Stimulated activated CD8-positive, alpha-beta memory T cell treated with anti-CD3 and anti-CD28 coated beads, Interleukin-7, amount 100 ng/mL, for 4 hours (primary cell): ENCODE measurements at regions not wholly inside any gene's neighbourhood (a gene's known extent, or its start where the extent isn't known, plus 50 kb on each side); places are given as distances from the start of the nearest gene placed in this dataset.
A peak's percentile ranks its signal among the peaks of the same experiment; 100 is the strongest.
"Not testable (repeated sequence)": the region's sequence is repeated elsewhere in the genome, so short reads cannot be mapped to it uniquely, and the experiment has no call there.

Source experiments
- DNase-seq, 2 donors: peaks; one replicate each; pipeline ENCODE4 v3.0.0-alpha.2; 2020; ENCODE audit warnings: low read depth in 2 of 2

- DNase-seq, result no peak
Measured at GRCh38 chr3:8001712-8002111, 499.9 kb upstream of the LMCD1 start.

DNA sequence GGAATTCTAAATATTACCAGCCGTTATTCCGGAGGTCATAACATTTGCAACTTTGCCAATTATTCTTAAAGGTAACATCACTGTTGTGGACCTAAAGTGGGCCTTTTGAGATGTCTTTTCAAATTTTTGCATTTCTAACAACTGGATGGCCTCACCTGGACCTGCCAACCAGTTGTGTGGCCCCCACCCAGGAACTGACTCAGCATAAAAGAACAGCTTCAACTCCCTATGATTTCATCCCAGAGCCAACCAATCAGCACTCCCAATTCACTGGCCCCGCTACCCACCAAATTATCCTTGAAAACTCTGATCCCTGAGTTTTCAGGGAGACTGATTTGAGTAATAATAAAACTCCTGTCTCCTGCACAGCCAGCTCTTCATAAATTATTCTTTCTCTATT is 489.7 kb upstream of the LMCD1 start:
- DNase-seq, result no peak

- no peak for DNase-seq
Measured at GRCh38 chr3:8020047-8020841, 481.4 kb upstream of the LMCD1 start.

DNA sequence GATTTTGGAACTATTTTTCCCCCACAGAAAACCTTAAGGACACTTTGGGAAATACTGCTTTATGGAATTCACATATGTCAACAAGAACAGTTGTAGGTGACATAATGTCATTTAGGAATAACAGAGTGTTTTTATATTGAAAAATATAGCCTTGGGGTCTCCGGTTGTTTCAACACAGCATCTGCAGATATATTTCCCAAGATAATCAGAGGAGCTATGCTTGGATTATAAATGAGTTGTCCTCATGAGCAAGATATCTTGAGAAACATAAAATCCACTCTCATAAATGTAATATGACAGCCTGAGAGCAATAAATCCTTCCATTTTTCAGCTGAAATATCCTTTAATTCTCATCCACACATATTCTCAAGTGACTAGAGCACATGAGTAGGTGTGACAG is 473.7 kb upstream of the LMCD1 start:
- no peak for DNase-seq

DNA sequence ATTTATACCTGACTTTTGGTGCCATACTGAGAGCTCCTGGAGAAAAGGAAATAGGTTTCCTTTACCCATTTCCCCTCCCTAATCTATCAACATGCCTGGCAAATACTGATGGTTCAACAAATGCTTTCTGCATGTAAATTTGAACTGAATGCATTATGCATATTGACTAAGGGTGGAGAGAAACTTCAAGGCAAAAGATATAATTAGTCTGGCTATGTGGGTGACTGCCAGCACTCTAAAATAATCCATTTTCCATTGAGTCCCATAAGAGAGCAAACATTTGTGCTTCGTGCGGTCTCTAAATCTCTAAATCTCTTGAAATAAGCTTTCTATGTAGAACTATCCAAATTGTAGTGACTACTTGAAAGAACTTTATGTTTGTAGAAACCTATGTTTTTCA is 451.3 kb upstream of the LMCD1 start:
- no peak for DNase-seq

DNA sequence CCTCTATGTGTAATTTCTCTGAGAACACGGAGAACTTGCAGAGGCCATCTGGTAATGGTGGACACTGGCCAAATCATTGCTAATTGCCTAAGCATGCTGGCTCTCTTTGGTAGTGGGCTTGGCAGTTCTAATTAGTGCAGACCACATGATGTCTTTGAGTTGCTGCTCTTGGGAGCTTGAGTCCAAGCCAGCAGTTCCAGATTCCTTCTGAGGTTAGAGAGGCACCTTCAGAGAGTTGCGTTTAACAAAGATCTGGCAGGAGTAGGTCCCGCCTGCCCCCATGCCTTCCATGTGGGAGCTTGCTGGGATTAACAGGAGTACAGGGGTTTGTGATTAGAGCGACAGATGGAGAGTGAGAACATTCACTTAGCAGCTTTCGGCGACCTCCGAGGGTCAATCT is 449.0 kb upstream of the LMCD1 start:
- no peak for DNase-seq

DNA sequence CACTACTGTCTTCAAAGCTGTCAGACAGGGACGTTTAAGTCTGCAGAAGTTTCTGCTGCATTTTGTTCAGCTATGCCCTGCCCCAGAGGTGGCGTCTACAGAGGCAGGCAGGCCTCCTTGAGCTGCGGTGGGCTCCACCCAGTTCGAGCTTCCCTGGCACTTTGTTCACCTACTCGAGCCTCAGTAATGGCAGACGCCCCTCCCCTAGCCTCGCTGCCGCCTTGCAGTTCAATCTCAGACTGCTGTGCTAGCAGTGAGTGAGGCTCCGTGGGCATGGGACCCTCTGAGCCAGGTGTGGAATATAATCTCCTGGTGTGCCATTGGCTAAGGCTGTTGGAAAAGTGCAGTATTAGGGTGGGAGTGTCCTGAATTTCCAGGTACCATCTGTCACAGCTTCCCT is 433.5 kb upstream of the LMCD1 start:
- not testable (repeated sequence) for DNase-seq

- DNase-seq, result no peak
Measured at GRCh38 chr3:8069471-8069870, 432.2 kb upstream of the LMCD1 start.

- DNase-seq, result no peak
Measured at GRCh38 chr3:8070011-8070410, 431.6 kb upstream of the LMCD1 start.

DNA sequence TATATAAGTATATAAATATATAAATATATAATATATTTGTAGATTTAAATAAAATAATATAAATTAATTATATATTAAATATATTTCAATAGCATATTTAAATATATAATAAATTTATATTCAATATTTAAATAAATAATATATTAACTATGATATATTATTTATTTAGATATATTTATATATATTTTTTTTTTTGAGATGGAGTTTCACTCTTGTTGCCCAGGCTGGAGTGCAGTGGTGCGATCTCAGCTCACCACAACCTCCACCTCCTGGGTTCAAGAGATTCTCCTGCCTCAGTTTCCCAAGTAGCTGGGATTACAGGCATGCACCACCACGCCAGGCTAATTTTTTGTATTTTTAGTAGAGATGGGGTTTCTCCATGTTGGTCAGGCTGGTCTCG is 426.9 kb upstream of the LMCD1 start:
- DNase-seq, result not testable (repeated sequence)

GRCh38 chr3:8077126-8077525 is 424.5 kb upstream of the LMCD1 start:
- no peak for DNase-seq

- no peak for DNase-seq
Measured at GRCh38 chr3:8080464-8080863, 421.2 kb upstream of the LMCD1 start.

GRCh38 chr3:8085498-8085897 is 416.1 kb upstream of the LMCD1 start:
- DNase-seq, result no peak

GRCh38 chr3:8087951-8088350 is 413.7 kb upstream of the LMCD1 start:
- no peak for DNase-seq

GRCh38 chr3:8094415-8094814 is 407.2 kb upstream of the LMCD1 start:
- DNase-seq, result no peak

DNA sequence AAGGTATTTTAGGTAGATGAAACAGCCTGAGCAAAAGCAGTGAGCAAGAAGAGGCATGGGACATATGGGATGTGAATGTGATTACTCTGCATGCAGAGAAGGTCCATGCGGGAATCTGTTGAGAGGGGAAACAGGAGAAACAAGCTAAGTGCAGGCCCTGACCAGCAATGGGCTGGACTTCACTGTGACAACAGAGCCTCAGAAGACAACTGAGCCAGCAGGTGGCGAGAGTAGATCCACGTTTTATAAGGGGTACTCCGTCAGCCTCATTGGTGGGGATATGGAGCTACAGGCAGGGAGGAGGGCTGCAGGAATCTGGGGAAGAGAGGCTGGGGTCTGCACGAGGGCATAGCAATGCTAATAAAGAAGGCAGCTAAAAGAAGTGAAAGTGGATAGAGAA is 405.9 kb upstream of the LMCD1 start:
- no peak for DNase-seq

DNA sequence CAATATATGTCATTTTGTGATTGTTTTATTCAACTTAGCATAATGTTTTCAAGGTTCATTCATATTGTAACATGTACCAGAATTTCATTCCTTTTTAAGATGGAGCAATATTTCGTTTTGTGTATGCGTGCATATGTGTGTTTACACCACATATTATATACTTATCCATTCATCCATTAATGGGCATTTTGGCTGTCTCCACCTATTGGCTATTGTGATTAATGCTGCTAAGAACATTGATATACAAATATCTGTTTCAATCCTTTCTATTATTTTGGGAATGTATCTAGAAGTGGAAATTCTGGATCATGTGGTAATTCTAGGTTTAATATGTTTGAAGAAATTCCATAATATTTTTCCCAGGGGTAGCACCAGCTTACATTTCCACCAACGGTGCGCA is 403.9 kb upstream of the LMCD1 start:
- no peak for DNase-seq

GRCh38 chr3:8103954-8104353 is 397.7 kb upstream of the LMCD1 start:
- DNase-seq, result no peak

DNA sequence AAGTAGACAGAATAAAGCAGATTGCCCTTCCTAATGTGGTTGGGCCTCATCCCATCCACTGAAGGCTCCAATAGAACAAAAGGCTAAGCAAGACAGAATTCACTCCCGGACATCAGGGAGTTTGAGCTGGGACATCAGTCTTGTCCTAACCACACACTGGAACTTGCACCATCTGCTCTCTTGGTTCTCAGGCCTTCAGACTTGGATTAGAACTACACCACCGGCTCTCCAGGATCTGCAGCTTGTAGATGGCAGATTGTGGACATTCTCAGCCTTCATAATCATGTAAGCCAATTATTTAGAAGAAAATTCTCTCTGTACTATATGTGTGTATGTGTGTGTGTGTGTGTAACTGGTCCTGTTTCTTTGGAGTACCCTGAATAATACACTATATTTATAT is 394.7 kb upstream of the LMCD1 start:
- DNase-seq, result no peak

DNA sequence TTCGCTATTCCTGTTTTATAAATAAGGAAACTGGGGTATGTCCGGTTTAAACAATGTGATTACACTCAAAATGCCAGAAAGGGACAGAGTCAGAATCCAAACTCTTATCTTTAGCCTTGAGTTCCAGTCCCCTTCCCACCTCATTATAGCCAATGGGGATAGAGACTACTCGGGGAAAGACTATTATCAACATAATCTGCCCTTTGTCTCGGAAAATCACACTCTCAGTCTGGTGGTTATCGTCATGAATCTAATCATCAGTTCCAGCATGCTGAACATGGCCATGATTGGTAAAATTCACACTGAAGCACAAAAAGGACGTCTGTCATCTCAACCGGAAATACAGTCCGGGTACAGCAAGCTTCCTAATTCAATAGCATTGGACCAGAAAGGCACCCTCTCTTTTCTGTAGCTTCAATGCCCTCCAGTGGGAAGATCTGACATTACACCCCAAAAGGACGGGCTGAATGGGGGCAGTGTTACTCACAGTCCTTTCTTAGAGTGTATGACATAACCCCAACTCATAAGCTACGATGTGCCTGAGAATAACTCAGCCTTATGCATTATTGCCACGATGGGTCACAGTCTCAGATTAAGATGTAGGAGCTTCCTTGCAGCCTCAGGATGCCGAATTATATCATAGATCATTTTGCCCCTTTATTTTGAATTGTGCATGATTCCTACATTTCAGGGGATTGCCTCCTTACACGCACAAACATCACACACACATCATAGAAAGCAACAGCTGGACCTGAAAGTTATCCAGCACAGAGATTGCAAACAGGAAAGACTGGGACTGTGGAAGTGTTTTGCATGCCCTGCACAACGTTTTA is 390.4 kb upstream of the LMCD1 start:
- DNase-seq, result peak; percentile 2 to 45

- no peak for DNase-seq
Measured at GRCh38 chr3:8112587-8112986, 389.0 kb upstream of the LMCD1 start.

DNA sequence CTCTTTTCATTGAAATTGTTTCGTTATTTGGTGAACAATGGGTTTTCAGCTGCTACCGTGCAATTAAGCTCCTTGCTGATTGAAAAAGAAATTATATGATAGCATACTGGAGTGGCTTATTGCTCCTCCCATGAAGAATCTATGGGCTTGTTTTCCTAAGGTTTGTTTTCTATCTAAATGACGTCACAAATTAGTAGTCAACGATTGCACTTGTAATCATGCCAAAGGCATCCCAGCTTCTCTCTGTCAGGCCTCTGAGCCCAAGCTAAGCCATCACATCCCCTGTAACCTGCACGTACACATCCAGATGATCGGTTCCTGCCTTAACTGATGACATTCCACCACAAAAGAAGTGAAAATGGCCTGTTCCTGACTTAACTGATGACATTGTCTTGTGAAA is 388.0 kb upstream of the LMCD1 start:
- DNase-seq, result no peak

- DNase-seq, result no peak
Measured at GRCh38 chr3:8128686-8129085, 372.9 kb upstream of the LMCD1 start.
